ENCODE measurements at regions not wholly inside any gene's neighbourhood (a gene's known extent, or its start where the extent isn't known, plus 50 kb on each side); places are given as distances from the start of the nearest gene placed in this dataset.

DNA sequence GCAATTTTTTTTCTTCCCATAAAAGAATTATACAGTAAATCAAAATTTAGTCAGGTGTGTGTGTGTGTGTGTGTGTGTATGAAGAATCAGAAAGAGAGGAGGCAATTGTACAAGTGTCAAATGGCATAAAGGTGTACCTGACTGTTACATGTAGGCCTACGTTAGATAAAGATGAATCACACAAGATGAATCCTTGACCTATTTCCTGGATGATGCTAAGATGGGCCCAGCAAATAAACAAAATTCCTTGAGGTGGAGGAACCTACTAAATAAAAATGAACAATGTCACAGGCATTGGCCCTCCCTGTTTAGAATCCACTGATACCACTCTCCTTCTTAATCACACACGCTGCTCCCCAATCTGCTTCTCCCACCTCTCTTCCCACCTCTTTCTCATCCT lies 79.7 kb upstream of the LRATD1 start:
- TF ChIP-seq, protein P1, sequence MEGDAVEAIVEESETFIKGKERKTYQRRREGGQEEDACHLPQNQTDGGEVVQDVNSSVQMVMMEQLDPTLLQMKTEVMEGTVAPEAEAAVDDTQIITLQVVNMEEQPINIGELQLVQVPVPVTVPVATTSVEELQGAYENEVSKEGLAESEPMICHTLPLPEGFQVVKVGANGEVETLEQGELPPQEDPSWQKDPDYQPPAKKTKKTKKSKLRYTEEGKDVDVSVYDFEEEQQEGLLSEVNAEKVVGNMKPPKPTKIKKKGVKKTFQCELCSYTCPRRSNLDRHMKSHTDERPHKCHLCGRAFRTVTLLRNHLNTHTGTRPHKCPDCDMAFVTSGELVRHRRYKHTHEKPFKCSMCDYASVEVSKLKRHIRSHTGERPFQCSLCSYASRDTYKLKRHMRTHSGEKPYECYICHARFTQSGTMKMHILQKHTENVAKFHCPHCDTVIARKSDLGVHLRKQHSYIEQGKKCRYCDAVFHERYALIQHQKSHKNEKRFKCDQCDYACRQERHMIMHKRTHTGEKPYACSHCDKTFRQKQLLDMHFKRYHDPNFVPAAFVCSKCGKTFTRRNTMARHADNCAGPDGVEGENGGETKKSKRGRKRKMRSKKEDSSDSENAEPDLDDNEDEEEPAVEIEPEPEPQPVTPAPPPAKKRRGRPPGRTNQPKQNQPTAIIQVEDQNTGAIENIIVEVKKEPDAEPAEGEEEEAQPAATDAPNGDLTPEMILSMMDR (IDR thresholded peaks at IDR 0.05) = no peak
- TF ChIP-seq JUN (CRISPR knock-in tag; IDR thresholded peaks at IDR 0.05) = no peak
- TF ChIP-seq ZNF263 (CRISPR knock-in tag; IDR thresholded peaks at IDR 0.05; ENCODE audit: low read depth) = no peak
- TF ChIP-seq FOXJ3 (CRISPR knock-in tag; IDR thresholded peaks at IDR 0.05; ENCODE audit: borderline replicate concordance) = no peak
- TF ChIP-seq, protein P2, sequence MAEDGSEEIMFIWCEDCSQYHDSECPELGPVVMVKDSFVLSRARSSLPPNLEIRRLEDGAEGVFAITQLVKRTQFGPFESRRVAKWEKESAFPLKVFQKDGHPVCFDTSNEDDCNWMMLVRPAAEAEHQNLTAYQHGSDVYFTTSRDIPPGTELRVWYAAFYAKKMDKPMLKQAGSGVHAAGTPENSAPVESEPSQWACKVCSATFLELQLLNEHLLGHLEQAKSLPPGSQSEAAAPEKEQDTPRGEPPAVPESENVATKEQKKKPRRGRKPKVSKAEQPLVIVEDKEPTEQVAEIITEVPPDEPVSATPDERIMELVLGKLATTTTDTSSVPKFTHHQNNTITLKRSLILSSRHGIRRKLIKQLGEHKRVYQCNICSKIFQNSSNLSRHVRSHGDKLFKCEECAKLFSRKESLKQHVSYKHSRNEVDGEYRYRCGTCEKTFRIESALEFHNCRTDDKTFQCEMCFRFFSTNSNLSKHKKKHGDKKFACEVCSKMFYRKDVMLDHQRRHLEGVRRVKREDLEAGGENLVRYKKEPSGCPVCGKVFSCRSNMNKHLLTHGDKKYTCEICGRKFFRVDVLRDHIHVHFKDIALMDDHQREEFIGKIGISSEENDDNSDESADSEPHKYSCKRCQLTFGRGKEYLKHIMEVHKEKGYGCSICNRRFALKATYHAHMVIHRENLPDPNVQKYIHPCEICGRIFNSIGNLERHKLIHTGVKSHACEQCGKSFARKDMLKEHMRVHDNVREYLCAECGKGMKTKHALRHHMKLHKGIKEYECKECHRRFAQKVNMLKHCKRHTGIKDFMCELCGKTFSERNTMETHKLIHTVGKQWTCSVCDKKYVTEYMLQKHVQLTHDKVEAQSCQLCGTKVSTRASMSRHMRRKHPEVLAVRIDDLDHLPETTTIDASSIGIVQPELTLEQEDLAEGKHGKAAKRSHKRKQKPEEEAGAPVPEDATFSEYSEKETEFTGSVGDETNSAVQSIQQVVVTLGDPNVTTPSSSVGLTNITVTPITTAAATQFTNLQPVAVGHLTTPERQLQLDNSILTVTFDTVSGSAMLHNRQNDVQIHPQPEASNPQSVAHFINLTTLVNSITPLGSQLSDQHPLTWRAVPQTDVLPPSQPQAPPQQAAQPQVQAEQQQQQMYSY (CRISPR knock-in tag; IDR thresholded peaks at IDR 0.05) = no peak
- TF ChIP-seq CREB1 (CRISPR knock-in tag; IDR thresholded peaks at IDR 0.05) = no peak
- TF ChIP-seq ZNF121 (CRISPR knock-in tag; IDR thresholded peaks at IDR 0.05) = no peak
- TF ChIP-seq, protein P3, sequence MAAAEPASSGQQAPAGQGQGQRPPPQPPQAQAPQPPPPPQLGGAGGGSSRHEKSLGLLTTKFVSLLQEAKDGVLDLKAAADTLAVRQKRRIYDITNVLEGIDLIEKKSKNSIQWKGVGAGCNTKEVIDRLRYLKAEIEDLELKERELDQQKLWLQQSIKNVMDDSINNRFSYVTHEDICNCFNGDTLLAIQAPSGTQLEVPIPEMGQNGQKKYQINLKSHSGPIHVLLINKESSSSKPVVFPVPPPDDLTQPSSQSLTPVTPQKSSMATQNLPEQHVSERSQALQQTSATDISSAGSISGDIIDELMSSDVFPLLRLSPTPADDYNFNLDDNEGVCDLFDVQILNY (CRISPR knock-in tag; IDR thresholded peaks at IDR 0.05) = no peak

Data from WTC11 (cell line).